GM12878 (cell line): ENCODE measurements at regions not wholly inside any gene's neighbourhood (a gene's known extent, or its start where the extent isn't known, plus 50 kb on each side); places are given as distances from the start of the nearest gene placed in this dataset.

Source experiments
- ATAC-seq: fragments of 200-7000 bp; cut with Tn5 transposase; 3 replicates; pipeline ENCODE4 v1.9.1; 2020; ENCODE audit warnings: mild to moderate bottlenecking, moderate library complexity
- BruUV-seq: library from RNA; stranded (reverse); fragments of 400-500 nt; replicated peaks from 2 replicates; lab custom pipeline; 2021; lab: Mats Ljungman, UMichigan
- CTCF ChIA-PET: fragments of 300-600 bp; sonication (Branson Sonifier 250); formaldehyde crosslinking; extraction: SDS; loops from one replicate; lab custom pipeline; 2021; ENCODE audit warnings: inconsistent platforms; lab: Yijun Ruan, JAX
- POLR2A ChIA-PET: fragments of 350-600 bp; formaldehyde crosslinking; extraction: SDS; loops from one replicate; lab custom pipeline; 2021; ENCODE audit warnings: inconsistent platforms; lab: Charles Lee
- RAD21 ChIA-PET: fragments of 300-600 bp; sonication (Branson Sonifier 250); formaldehyde crosslinking; loops from one replicate; lab custom pipeline; 2023; ENCODE audit warnings: antibody characterized with exemption; ENCODE audit not compliant: unreplicated experiment; lab: Charles Lee
- SMC1A ChIA-PET: fragments of 300-600 bp; sonication (Branson Sonifier 250); formaldehyde crosslinking; loops from one replicate; lab custom pipeline; 2023; ENCODE audit not compliant: unreplicated experiment, uncharacterized antibody; lab: Charles Lee
- DNase-seq: peaks from one replicate; pipeline ENCODE4 v3.0.0-alpha.2; 2011; ENCODE audit warnings: low read depth, low spot score
- FAIRE-seq: peaks from 3 replicates; lab custom pipeline; 2011; peaks lifted over from hg19 to GRCh38; lab: Jason Lieb, UNC
- H2AFZ ChIP-seq: 2 replicates; pipeline ENCODE4 v1.6.0; 2011; ENCODE audit warnings: low read depth, low read length, control low read depth; ENCODE audit not compliant: control insufficient read depth
- H3K27ac ChIP-seq: 2 replicates; pipeline ENCODE4 v1.5.1; 2011; ENCODE audit warnings: control low read depth; ENCODE audit not compliant: control insufficient read depth, insufficient read depth
- H3K27me3 ChIP-seq, 2 experiments: replicated peaks in 1 of 2; 2 replicates each; pipeline versions ENCODE4 v1.6.0 to v1.6.1; 2011; ENCODE audit warnings: low read length in 1 of 2; ENCODE audit not compliant: control insufficient read depth in 2 of 2, insufficient read depth in 2 of 2
- H3K36me3 ChIP-seq, 2 experiments: 2 replicates each; pipeline ENCODE4 v1.5.1; 2011; ENCODE audit warnings: low read length in 1 of 2; ENCODE audit not compliant: control insufficient read depth in 2 of 2, insufficient read depth in 2 of 2
- H3K4me1 ChIP-seq: 2 replicates; pipeline ENCODE4 v1.6.1; 2011; ENCODE audit warnings: mild to moderate bottlenecking, low read length, moderate library complexity, mixed read lengths; ENCODE audit not compliant: control insufficient read depth, insufficient read depth
- H3K4me2 ChIP-seq: 2 replicates; pipeline ENCODE4 v1.6.0; 2011; ENCODE audit warnings: control low read depth; ENCODE audit not compliant: control insufficient read depth, insufficient read depth
- H3K4me3 ChIP-seq: fragments of 200-600 bp; sonication (generic); 2 replicates; pipeline ENCODE4 v1.5.1; 2016
- H3K79me2 ChIP-seq: 2 replicates; pipeline ENCODE4 v1.6.0; 2011; ENCODE audit warnings: low read length; ENCODE audit not compliant: control insufficient read depth, insufficient read depth
- H3K9ac ChIP-seq: 2 replicates; pipeline ENCODE4 v1.8.0; 2011; ENCODE audit warnings: low read length, control low read depth, mixed read lengths; ENCODE audit not compliant: control insufficient read depth, insufficient read depth
- H3K9me3 ChIP-seq: replicated peaks from 3 replicates; pipeline ENCODE4 v1.5.1; 2011; ENCODE audit warnings: mild to moderate bottlenecking, low read length; ENCODE audit not compliant: control insufficient read depth, insufficient read depth
- H4K20me1 ChIP-seq: 2 replicates; pipeline ENCODE4 v1.6.0; 2011; ENCODE audit not compliant: control insufficient read depth, insufficient read depth
- BCLAF1 ChIP-seq: fragments of 450-650 bp; IDR thresholded peaks from 2 replicates; pipeline ENCODE4 v1.6.1; 2017; ENCODE audit warnings: antibody characterized with exemption, mild to moderate bottlenecking, moderate library complexity
- CHD1 ChIP-seq: IDR thresholded peaks from 2 replicates; pipeline ENCODE4 v1.6.1; 2012; ENCODE audit warnings: low read depth, low read length, improper control_type of control experiment
- CTCF ChIP-seq, 3 experiments: IDR thresholded peaks in 2 of 3; conservative IDR thresholded peaks in 1 of 3; 2 replicates each; pipeline ENCODE4 v1.5.1; 2011; ENCODE audit warnings: low read depth in 3 of 3, low read length in 3 of 3, mild to moderate bottlenecking in 3 of 3, control low read depth in 2 of 3, moderate library complexity in 2 of 3, inconsistent platforms in 1 of 3, mixed read lengths in 1 of 3; ENCODE audit not compliant: control insufficient read depth in 2 of 3, insufficient read depth in 1 of 3; ENCODE audit errors: extremely low read depth in 1 of 3
- DPF2 ChIP-seq: fragments of 450-650 bp; IDR thresholded peaks from 2 replicates; pipeline ENCODE4 v1.6.1; 2017; ENCODE audit warnings: mild to moderate bottlenecking
- E2F8 ChIP-seq: fragments of 450-650 bp; IDR thresholded peaks from 2 replicates; pipeline ENCODE4 v1.6.1; 2018; ENCODE audit warnings: mild to moderate bottlenecking, low read depth, moderate library complexity; ENCODE audit not compliant: partially characterized antibody
- FOXM1 ChIP-seq: IDR thresholded peaks from 2 replicates; pipeline ENCODE4 v1.6.1; 2012; ENCODE audit warnings: low read depth, mild to moderate bottlenecking, inconsistent platforms, low read length, moderate library complexity
- MYC ChIP-seq: IDR thresholded peaks from 2 replicates; pipeline ENCODE4 v1.6.1; 2011; ENCODE audit warnings: mild to moderate bottlenecking, low read length, moderate library complexity, inconsistent platforms; ENCODE audit not compliant: insufficient read depth, insufficient replicate concordance, insufficient read length, severe bottlenecking
- NFYB ChIP-seq: IDR thresholded peaks from 2 replicates; pipeline ENCODE4 v1.6.1; 2011; ENCODE audit warnings: low read depth, mild to moderate bottlenecking, low read length, improper control_type of control experiment, moderate library complexity; ENCODE audit not compliant: insufficient read depth
- RUNX3 ChIP-seq: IDR thresholded peaks from 2 replicates; pipeline ENCODE4 v1.6.1; 2012; ENCODE audit warnings: low read length, inconsistent platforms
- SMAD5 ChIP-seq: IDR thresholded peaks from 2 replicates; pipeline ENCODE4 v1.6.1; 2016; ENCODE audit warnings: antibody characterized with exemption, low read depth
- SPI1 ChIP-seq: IDR thresholded peaks from 2 replicates; pipeline ENCODE4 v1.6.1; 2011; ENCODE audit warnings: low read depth, mild to moderate bottlenecking, low read length, moderate library complexity, borderline replicate concordance; ENCODE audit not compliant: insufficient read depth
- USF2 ChIP-seq: IDR thresholded peaks from 2 replicates; pipeline ENCODE4 v1.6.1; 2011; ENCODE audit warnings: low read depth, low read length, improper control_type of control experiment, borderline replicate concordance
- YY1 ChIP-seq: IDR thresholded peaks from 2 replicates; pipeline ENCODE4 v1.6.1; 2011; ENCODE audit warnings: low read depth, mild to moderate bottlenecking, low read length
- ZNF274 ChIP-seq: IDR thresholded peaks from one replicate; pipeline ENCODE4 v1.8.0; 2011; ENCODE audit not compliant: insufficient read length, insufficient read depth
- ZNF622 ChIP-seq: fragments of 450-650 bp; IDR thresholded peaks from 2 replicates; pipeline ENCODE4 v1.6.1; 2017; ENCODE audit warnings: mild to moderate bottlenecking, inconsistent platforms
- in situ Hi-C: fragments of 300-500 bp; cut with MboI; formaldehyde crosslinking; loops from 9 replicates; pipeline ENCODE4 v1.14.3; 2018; ENCODE audit warnings: mixed read lengths
- intact Hi-C: fragments of 100-400 bp; cut with micrococcal nuclease; formaldehyde crosslinking; loops from one replicate; pipeline ENCODE4 v1.14.2; 2022; ENCODE audit not compliant: unreplicated experiment

GRCh38 chr14:37810094-37810801 is 214.8 kb downstream of the TTC6 start (continued):
- TF ChIP-seq BCLAF1 (no peak), USF2 (no peak), E2F8 (no peak), CHD1 (no peak)

- no peak overlapping the region for H3K4me2 ChIP-seq
- H3K9me3 ChIP-seq: no peaks in the 10 kb centered on the region
- H3K9ac ChIP-seq: no peak overlapping the region
- H2AFZ ChIP-seq: no peak overlapping the region
- DNase-seq (no peak), FAIRE-seq (no peak), ATAC-seq (no peak)
- H3K79me2 ChIP-seq: no peaks in the 10 kb centered on the region
- CTCF ChIA-PET: no interaction called here
- in situ Hi-C loops (no loop called here), intact Hi-C loops (no loop called here)
- SMC1A ChIA-PET: no interaction called here
- BruUV-seq: no TSS peak
- H3K36me3 ChIP-seq: no peaks in the 10 kb centered on the region
- RAD21 ChIA-PET: no interaction called here
- POLR2A ChIA-PET: no interaction called here
- no peak overlapping the region for H3K27ac ChIP-seq
- no peaks in the 10 kb centered on the region for H3K27me3 ChIP-seq
- no peaks in the 10 kb centered on the region for H3K4me1 ChIP-seq
- H3K4me3 ChIP-seq: no peak overlapping the region
- no peaks in the 10 kb centered on the region for H4K20me1 ChIP-seq
- TF ChIP-seq ZNF274 (no peak), CTCF (IDR thresholded peaks at IDR 0.05 in 2 of 3, conservative IDR thresholded peaks at IDR 0.05 in 1 of 3; ENCODE audit: control insufficient read depth in 2 of 3, extremely low read depth in 1 of 3, insufficient read depth in 1 of 3, low read depth in 3 of 3, low read length in 3 of 3) (no peak), FOXM1 (no peak), MYC (no peak), RUNX3 (no peak), YY1 (no peak), SPI1 (no peak), NFYB (no peak), ZNF622 (no peak), DPF2 (no peak), SMAD5 (no peak)
These were observed 218.3 kb downstream of the TTC6 start for GRCh38 chr14:37813732-37814131.
